GM13976 (cell line): ENCODE measurements at regions not wholly inside any gene's neighbourhood (a gene's known extent, or its start where the extent isn't known, plus 50 kb on each side); places are given as distances from the start of the nearest gene placed in this dataset.

Experiments
- DNase-seq: peaks from one replicate; pipeline ENCODE4 v3.0.0; 2012; ENCODE audit warnings: low spot score
- CTCF ChIP-seq: IDR thresholded peaks from 2 replicates; pipeline ENCODE4 v1.5.1; 2012; ENCODE audit warnings: borderline replicate concordance, mild to moderate bottlenecking; ENCODE audit not compliant: insufficient read depth; ENCODE audit errors: extremely low read depth, missing control alignments, control extremely low read depth
- in situ Hi-C: fragments of 300-500 bp; cut with MboI; formaldehyde crosslinking; loops from one replicate; pipeline ENCODE4 v1.12.0; 2022; ENCODE audit warnings: low sequenced_read_pairs, mixed read lengths, inconsistent platforms; ENCODE audit not compliant: unreplicated experiment

DNA sequence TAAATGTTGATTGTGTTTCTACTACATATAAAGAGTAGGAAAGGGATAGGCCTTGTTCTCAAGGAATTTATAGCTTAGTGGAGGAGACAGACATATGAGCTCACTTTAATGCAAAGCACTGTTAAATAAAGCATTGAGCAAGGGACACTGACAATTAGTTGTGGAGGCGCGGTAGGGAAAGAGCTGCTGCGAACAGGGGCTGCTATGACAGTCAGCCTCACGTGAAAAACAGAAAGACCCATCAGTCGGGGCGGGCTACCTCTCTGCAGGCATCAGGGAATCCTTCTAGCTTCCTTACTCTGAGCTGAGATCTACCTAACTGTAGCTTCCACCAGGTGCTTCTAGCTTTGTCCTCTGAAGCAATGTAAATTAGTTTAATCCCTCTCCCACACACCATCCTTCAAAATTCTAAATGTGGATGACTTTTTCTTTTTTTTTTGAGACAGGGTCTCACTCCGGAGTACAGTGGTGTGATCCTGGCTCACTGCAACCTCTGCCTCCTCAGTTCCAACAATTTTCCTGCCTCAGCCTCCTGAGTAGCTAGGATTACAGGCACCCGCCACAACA is 129.9 kb upstream of the ZFHX3 start:
- in situ Hi-C loops, result loop anchor here (25.0 kb wide), 1 partner anchor 341 kb away; no protein-coding TSS in a partner anchor
- no peak for TF ChIP-seq CTCF
- no peak for DNase-seq

DNA sequence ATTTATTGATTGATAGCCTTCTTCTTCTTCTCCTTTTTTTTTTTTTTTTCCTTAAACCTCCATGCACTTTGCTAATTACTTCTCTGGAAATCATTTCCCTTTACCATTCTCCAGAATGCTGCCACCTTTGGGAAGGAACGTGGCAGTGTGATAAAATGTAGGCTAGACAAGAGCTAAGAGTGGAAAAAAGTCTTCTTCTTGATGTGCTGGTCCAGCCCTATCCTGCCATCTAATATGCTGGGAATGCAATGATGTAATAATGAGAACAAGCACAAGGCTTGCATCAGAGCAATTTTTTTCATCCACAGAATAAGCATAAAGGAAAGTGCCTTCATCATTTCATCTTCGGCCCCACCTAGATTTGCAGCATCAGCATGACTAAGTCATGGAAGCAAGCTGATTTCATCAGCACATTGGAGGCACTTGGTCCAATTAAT is 128.7 kb upstream of the ZFHX3 start:
- in situ Hi-C loops, result loop anchor here (25.0 kb wide), 1 partner anchor 339 kb away; no protein-coding TSS in a partner anchor
- DNase-seq, result no peak
- TF ChIP-seq CTCF, result no peak

GRCh38 chr16:73172973-73173709 is 125.2 kb upstream of the ZFHX3 start:
- no peak for TF ChIP-seq CTCF
- in situ Hi-C loops, result no loop called here

GRCh38 chr16:73172241-73172972 is 124.5 kb upstream of the ZFHX3 start:
- no peak for TF ChIP-seq CTCF
- in situ Hi-C loops, result no loop called here
- DNase-seq, result no peak

More at GRCh38 chr16:73172973-73173709, 125.2 kb upstream of the ZFHX3 start:
- DNase-seq, result no peak

DNA sequence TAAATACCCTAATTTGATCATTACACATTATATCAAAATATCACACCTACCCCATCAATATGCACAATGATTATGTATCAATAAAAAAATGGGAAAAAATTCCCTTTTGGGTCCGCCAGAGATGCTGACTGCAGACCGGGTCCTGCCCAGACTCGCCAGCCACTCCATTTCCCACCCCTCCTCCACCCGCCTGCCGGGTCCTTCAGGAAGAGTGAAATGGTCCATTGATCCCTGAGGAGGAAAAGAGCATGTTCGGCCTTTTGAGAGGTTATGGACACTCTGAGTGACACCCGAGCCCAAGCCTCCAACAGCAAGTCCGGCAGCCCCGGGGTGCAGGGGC is 123.9 kb upstream of the ZFHX3 start:
- DNase-seq, result no peak

More for the DNA sequence above, 123.9 kb upstream of the ZFHX3 start:
- no peak for TF ChIP-seq CTCF
- in situ Hi-C loops, result no loop called here
